ENCODE measurements at regions not wholly inside any gene's neighbourhood (a gene's known extent, or its start where the extent isn't known, plus 50 kb on each side); places are given as distances from the start of the nearest gene placed in this dataset.

DNA sequence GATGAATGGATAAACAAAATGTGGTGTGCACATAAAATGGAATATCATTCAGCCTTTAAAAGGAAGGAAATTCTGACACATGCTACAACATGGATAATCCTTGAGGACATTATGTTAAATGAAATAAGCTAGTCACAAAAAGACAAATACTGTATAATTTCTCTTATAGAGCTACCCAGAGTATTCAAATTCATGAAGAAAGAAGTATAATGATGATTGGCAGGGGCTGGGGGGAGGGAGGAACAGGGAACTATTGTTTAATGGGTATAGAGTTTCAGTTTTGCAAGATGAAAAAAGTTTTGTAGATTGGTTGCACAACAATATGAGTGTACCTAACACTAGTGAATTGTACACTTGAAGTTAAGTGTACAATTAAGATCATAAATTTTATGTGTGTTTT, 153.9 kb upstream of the STK26 start:
- Histone ChIP-seq H3K9me3 (ENCODE audit: low read length) (no peaks in the 10 kb centered on the region), H3K27me3 (ENCODE audit: control insufficient read depth in 1 of 2, insufficient read depth in 2 of 2, low read length in 2 of 2) (no peaks in the 10 kb centered on the region), H4K20me1 (ENCODE audit: insufficient read depth, low read length) (no peaks in the 10 kb centered on the region), H3K9ac (ENCODE audit: insufficient read depth, low read depth, low read length) (no peak overlapping the region), H3K79me2 (ENCODE audit: insufficient read depth, low read length) (no peaks in the 10 kb centered on the region), H3K4me3 (replicated peaks in 1 of 3; ENCODE audit: insufficient read depth in 1 of 3, low read depth in 2 of 3, low read length in 3 of 3) (no peak overlapping the region), H3K27ac (ENCODE audit: extremely low read length, insufficient read depth, low read length) (no peak overlapping the region), H2AFZ (ENCODE audit: low read length) (no peak overlapping the region), H3K4me1 (ENCODE audit: insufficient read depth, low read length) (no peaks in the 10 kb centered on the region), H3K4me2 (ENCODE audit: low read depth, low read length) (no peak overlapping the region), H3K36me3 (replicated peaks in 1 of 2; ENCODE audit: control insufficient read depth in 1 of 2, insufficient read depth in 2 of 2, low read length in 2 of 2) (no peaks in the 10 kb centered on the region)
- BruUV-seq (replicated peaks), result no TSS peak
- in situ Hi-C loops (cut with HindIII; ENCODE audit: extremely low pct_ligation_motif_present, low pct_unique_long_range_greater_than_20kb) (no loop called here), intact Hi-C loops (cut with micrococcal nuclease; ENCODE audit: unreplicated experiment) (no loop called here)
- ATAC-seq (no peak), FAIRE-seq (no peak), DNase-seq (ENCODE audit: low spot score) (no peak)
- TF ChIP-seq, protein P1, sequence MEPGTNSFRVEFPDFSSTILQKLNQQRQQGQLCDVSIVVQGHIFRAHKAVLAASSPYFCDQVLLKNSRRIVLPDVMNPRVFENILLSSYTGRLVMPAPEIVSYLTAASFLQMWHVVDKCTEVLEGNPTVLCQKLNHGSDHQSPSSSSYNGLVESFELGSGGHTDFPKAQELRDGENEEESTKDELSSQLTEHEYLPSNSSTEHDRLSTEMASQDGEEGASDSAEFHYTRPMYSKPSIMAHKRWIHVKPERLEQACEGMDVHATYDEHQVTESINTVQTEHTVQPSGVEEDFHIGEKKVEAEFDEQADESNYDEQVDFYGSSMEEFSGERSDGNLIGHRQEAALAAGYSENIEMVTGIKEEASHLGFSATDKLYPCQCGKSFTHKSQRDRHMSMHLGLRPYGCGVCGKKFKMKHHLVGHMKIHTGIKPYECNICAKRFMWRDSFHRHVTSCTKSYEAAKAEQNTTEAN (CRISPR knock-in tag; conservative IDR thresholded peaks at IDR 0.05), result no peak
- TF ChIP-seq ATF2 (CRISPR knock-in tag; IDR thresholded peaks at IDR 0.05) (no peak), ZNF597 (CRISPR knock-in tag; IDR thresholded peaks at IDR 0.05) (no peak), SMARCC2 (IDR thresholded peaks at IDR 0.05) (no peak), ZNF451 (CRISPR knock-in tag; IDR thresholded peaks at IDR 0.05) (no peak), TP53 (CRISPR knock-in tag; conservative IDR thresholded peaks at IDR 0.05) (no peak), SRSF4 (IDR thresholded peaks at IDR 0.05; ENCODE audit: low read depth, low read length, poor library complexity, severe bottlenecking) (no peak), NFE2L1 (CRISPR knock-in tag; IDR thresholded peaks at IDR 0.05; ENCODE audit: borderline replicate concordance) (no peak), ZNF430 (CRISPR knock-in tag; IDR thresholded peaks at IDR 0.05) (no peak), ZNF329 (CRISPR knock-in tag; IDR thresholded peaks at IDR 0.05; ENCODE audit: low read depth) (no peak), POGZ (CRISPR knock-in tag; IDR thresholded peaks at IDR 0.05) (no peak), RNF219 (CRISPR knock-in tag; IDR thresholded peaks at IDR 0.05) (no peak)
- TF ChIP-seq, protein P2, sequence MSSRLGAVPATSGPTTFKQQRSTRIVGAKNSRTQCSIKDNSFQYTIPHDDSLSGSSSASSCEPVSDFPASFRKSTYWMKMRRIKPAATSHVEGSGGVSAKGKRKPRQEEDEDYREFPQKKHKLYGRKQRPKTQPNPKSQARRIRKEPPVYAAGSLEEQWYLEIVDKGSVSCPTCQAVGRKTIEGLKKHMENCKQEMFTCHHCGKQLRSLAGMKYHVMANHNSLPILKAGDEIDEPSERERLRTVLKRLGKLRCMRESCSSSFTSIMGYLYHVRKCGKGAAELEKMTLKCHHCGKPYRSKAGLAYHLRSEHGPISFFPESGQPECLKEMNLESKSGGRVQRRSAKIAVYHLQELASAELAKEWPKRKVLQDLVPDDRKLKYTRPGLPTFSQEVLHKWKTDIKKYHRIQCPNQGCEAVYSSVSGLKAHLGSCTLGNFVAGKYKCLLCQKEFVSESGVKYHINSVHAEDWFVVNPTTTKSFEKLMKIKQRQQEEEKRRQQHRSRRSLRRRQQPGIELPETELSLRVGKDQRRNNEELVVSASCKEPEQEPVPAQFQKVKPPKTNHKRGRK (CRISPR knock-in tag; IDR thresholded peaks at IDR 0.05), result no peak
- ChIA-PET POLR2A (no interaction called here), CTCF (ENCODE audit: low intra/inter-chr PET ratio, low total read pairs) (no interaction called here)

All from HepG2 (cell line).